ENCODE measurements at regions not wholly inside any gene's neighbourhood (a gene's known extent, or its start where the extent isn't known, plus 50 kb on each side); places are given as distances from the start of the nearest gene placed in this dataset.

- no peak overlapping the region for H3K4me3 ChIP-seq (ENCODE audit: extremely low read depth, insufficient read depth, low read length, poor library complexity, severe bottlenecking)
- H3K4me1 ChIP-seq (ENCODE audit: control insufficient read depth, insufficient read depth, low read length, poor library complexity, severe bottlenecking), result no peaks in the 10 kb centered on the region
- no peak overlapping the region for H3K27ac ChIP-seq (ENCODE audit: low read depth, low read length, severe bottlenecking)
- H3K36me3 ChIP-seq (ENCODE audit: control insufficient read depth, insufficient read depth, low read length), result no peaks in the 10 kb centered on the region
- WGBS, 2 experiments (ENCODE audit: insufficient coverage in 2 of 2), result no CpG with 5 or more reads among the region's 3 CpGs
- peaks cover 4% of the 10 kb centered on the region for H3K9me3 ChIP-seq (ENCODE audit: control insufficient read depth, low read length)
These were observed 678.1 kb downstream of the UQCRFS1 start for GRCh38 chr19:28534766-28535351.

GRCh38 chr19:28532765-28533341 lies 680.1 kb downstream of the UQCRFS1 start:
- H3K4me3 ChIP-seq (ENCODE audit: extremely low read depth, insufficient read depth, low read length, poor library complexity, severe bottlenecking), result no peak overlapping the region
- peaks cover 4% of the 10 kb centered on the region for H3K9me3 ChIP-seq (ENCODE audit: control insufficient read depth, low read length)
- H3K27ac ChIP-seq (ENCODE audit: low read depth, low read length, severe bottlenecking), result no peak overlapping the region
- no peaks in the 10 kb centered on the region for H3K36me3 ChIP-seq (ENCODE audit: control insufficient read depth, insufficient read depth, low read length)
- no peaks in the 10 kb centered on the region for H3K4me1 ChIP-seq (ENCODE audit: control insufficient read depth, insufficient read depth, low read length, poor library complexity, severe bottlenecking)
- 78 to 80% methylated on average over 1 to 3 of the region's 3 CpGs for WGBS, 2 experiments (ENCODE audit: insufficient coverage in 2 of 2)

- no CpG with 5 or more reads among the region's 1 CpG for WGBS, 2 experiments (ENCODE audit: insufficient coverage in 2 of 2)
- no peaks in the 10 kb centered on the region for H3K9me3 ChIP-seq (ENCODE audit: control insufficient read depth, low read length)
- H3K4me1 ChIP-seq (ENCODE audit: control insufficient read depth, insufficient read depth, low read length, poor library complexity, severe bottlenecking), result no peaks in the 10 kb centered on the region
These were observed 681.0 kb downstream of the UQCRFS1 start for GRCh38 chr19:28531979-28532378.

GRCh38 chr19:28530406-28531035 lies 682.4 kb downstream of the UQCRFS1 start:
- Histone ChIP-seq H3K4me3 (ENCODE audit: extremely low read depth, insufficient read depth, low read length, poor library complexity, severe bottlenecking) (no peak overlapping the region), H3K4me1 (ENCODE audit: control insufficient read depth, insufficient read depth, low read length, poor library complexity, severe bottlenecking) (no peaks in the 10 kb centered on the region), H3K36me3 (ENCODE audit: control insufficient read depth, insufficient read depth, low read length) (no peaks in the 10 kb centered on the region), H3K27ac (ENCODE audit: low read depth, low read length, severe bottlenecking) (no peak overlapping the region), H3K9me3 (ENCODE audit: control insufficient read depth, low read length) (no peaks in the 10 kb centered on the region)
- 50 to 83% methylated on average over 1 of the region's 2 CpGs for WGBS, 2 experiments (ENCODE audit: insufficient coverage in 2 of 2)

More at GRCh38 chr19:28531979-28532378, 681.0 kb downstream of the UQCRFS1 start:
- Histone ChIP-seq H3K4me3 (ENCODE audit: extremely low read depth, insufficient read depth, low read length, poor library complexity, severe bottlenecking) (no peak overlapping the region), H3K36me3 (ENCODE audit: control insufficient read depth, insufficient read depth, low read length) (no peaks in the 10 kb centered on the region), H3K27ac (ENCODE audit: low read depth, low read length, severe bottlenecking) (no peak overlapping the region)

- 60% methylated on average over 1 of the region's 2 CpGs; no CpG with 5 or more reads in 1 of the 2 experiments for WGBS, 2 experiments (ENCODE audit: insufficient coverage in 2 of 2)
- Histone ChIP-seq H3K36me3 (ENCODE audit: control insufficient read depth, insufficient read depth, low read length) (no peaks in the 10 kb centered on the region), H3K4me3 (ENCODE audit: extremely low read depth, insufficient read depth, low read length, poor library complexity, severe bottlenecking) (no peak overlapping the region), H3K27ac (ENCODE audit: low read depth, low read length, severe bottlenecking) (no peak overlapping the region), H3K9me3 (ENCODE audit: control insufficient read depth, low read length) (no peaks in the 10 kb centered on the region), H3K4me1 (ENCODE audit: control insufficient read depth, insufficient read depth, low read length, poor library complexity, severe bottlenecking) (no peaks in the 10 kb centered on the region)
These were observed 686.9 kb downstream of the UQCRFS1 start for GRCh38 chr19:28526038-28526437.

- 93% methylated on average over 2 to 3 of the region's 4 CpGs for WGBS, 2 experiments (ENCODE audit: insufficient coverage in 2 of 2)
- Histone ChIP-seq H3K27ac (ENCODE audit: low read depth, low read length, severe bottlenecking) (no peak overlapping the region), H3K4me1 (ENCODE audit: control insufficient read depth, insufficient read depth, low read length, poor library complexity, severe bottlenecking) (no peaks in the 10 kb centered on the region), H3K36me3 (ENCODE audit: control insufficient read depth, insufficient read depth, low read length) (no peaks in the 10 kb centered on the region), H3K9me3 (ENCODE audit: control insufficient read depth, low read length) (no peaks in the 10 kb centered on the region), H3K4me3 (ENCODE audit: extremely low read depth, insufficient read depth, low read length, poor library complexity, severe bottlenecking) (no peak overlapping the region)
These were observed 689.3 kb downstream of the UQCRFS1 start for GRCh38 chr19:28523619-28524018.

GRCh38 chr19:28522545-28522922 lies 690.4 kb downstream of the UQCRFS1 start:
- H3K4me3 ChIP-seq (ENCODE audit: extremely low read depth, insufficient read depth, low read length, poor library complexity, severe bottlenecking), result no peak overlapping the region
- WGBS, 2 experiments (ENCODE audit: insufficient coverage in 2 of 2), result 93 to 98% methylated on average over 8 of the region's 8 CpGs
- H3K36me3 ChIP-seq (ENCODE audit: control insufficient read depth, insufficient read depth, low read length), result no peaks in the 10 kb centered on the region
- no peak overlapping the region for H3K27ac ChIP-seq (ENCODE audit: low read depth, low read length, severe bottlenecking)
- no peaks in the 10 kb centered on the region for H3K4me1 ChIP-seq (ENCODE audit: control insufficient read depth, insufficient read depth, low read length, poor library complexity, severe bottlenecking)
- no peaks in the 10 kb centered on the region for H3K9me3 ChIP-seq (ENCODE audit: control insufficient read depth, low read length)

- no peak overlapping the region for H3K4me3 ChIP-seq (ENCODE audit: extremely low read depth, insufficient read depth, low read length, poor library complexity, severe bottlenecking)
- H3K4me1 ChIP-seq (ENCODE audit: control insufficient read depth, insufficient read depth, low read length, poor library complexity, severe bottlenecking), result no peaks in the 10 kb centered on the region
- no peak overlapping the region for H3K27ac ChIP-seq (ENCODE audit: low read depth, low read length, severe bottlenecking)
- no peaks in the 10 kb centered on the region for H3K9me3 ChIP-seq (ENCODE audit: control insufficient read depth, low read length)
- WGBS, 2 experiments (ENCODE audit: insufficient coverage in 2 of 2), result 75 to 94% methylated on average over 5 to 6 of the region's 9 CpGs
- H3K36me3 ChIP-seq (ENCODE audit: control insufficient read depth, insufficient read depth, low read length), result no peaks in the 10 kb centered on the region
These were observed 691.1 kb downstream of the UQCRFS1 start for GRCh38 chr19:28521614-28522544.

- Histone ChIP-seq H3K27ac (ENCODE audit: low read depth, low read length, severe bottlenecking) (no peak overlapping the region), H3K36me3 (ENCODE audit: control insufficient read depth, insufficient read depth, low read length) (no peaks in the 10 kb centered on the region), H3K4me1 (ENCODE audit: control insufficient read depth, insufficient read depth, low read length, poor library complexity, severe bottlenecking) (no peaks in the 10 kb centered on the region), H3K4me3 (ENCODE audit: extremely low read depth, insufficient read depth, low read length, poor library complexity, severe bottlenecking) (no peak overlapping the region), H3K9me3 (ENCODE audit: control insufficient read depth, low read length) (no peaks in the 10 kb centered on the region)
These were observed 691.9 kb downstream of the UQCRFS1 start for GRCh38 chr19:28520998-28521568.

GRCh38 chr19:28519952-28520861 lies 692.7 kb downstream of the UQCRFS1 start:
- no peaks in the 10 kb centered on the region for H3K36me3 ChIP-seq (ENCODE audit: control insufficient read depth, insufficient read depth, low read length)
- H3K27ac ChIP-seq (ENCODE audit: low read depth, low read length, severe bottlenecking), result no peak overlapping the region

More at GRCh38 chr19:28519952-28520861, 692.7 kb downstream of the UQCRFS1 start:
- Histone ChIP-seq H3K4me3 (ENCODE audit: extremely low read depth, insufficient read depth, low read length, poor library complexity, severe bottlenecking) (no peak overlapping the region), H3K4me1 (ENCODE audit: control insufficient read depth, insufficient read depth, low read length, poor library complexity, severe bottlenecking) (no peaks in the 10 kb centered on the region), H3K9me3 (ENCODE audit: control insufficient read depth, low read length) (no peaks in the 10 kb centered on the region)
- 80 to 91% methylated on average over 8 to 10 of the region's 15 CpGs for WGBS, 2 experiments (ENCODE audit: insufficient coverage in 2 of 2)

All from mesodermal cell (in vitro differentiated cells).